ENCODE measurements at regions not wholly inside any gene's neighbourhood (a gene's known extent, or its start where the extent isn't known, plus 50 kb on each side); places are given as distances from the start of the nearest gene placed in this dataset.

DNA sequence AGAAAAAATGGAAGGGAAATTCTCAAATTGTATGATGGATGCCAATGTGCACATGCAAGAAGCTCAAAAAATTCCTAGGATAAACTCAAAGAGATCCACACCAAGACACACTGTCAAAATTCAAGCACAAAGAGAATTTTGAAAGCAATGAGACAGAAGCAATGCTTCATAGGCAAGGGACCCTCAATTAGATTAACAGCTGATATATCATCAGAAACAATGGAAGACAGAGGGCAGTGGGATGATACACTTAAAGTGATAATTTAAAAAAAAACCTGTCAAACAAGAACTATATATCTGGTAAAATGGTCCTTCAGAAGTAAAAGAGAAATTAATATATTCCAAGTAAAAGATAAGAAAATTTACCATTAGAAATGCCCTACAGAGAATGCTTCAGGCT is 306.3 kb upstream of the PCDH7 start:
- TF ChIP-seq, protein P1, sequence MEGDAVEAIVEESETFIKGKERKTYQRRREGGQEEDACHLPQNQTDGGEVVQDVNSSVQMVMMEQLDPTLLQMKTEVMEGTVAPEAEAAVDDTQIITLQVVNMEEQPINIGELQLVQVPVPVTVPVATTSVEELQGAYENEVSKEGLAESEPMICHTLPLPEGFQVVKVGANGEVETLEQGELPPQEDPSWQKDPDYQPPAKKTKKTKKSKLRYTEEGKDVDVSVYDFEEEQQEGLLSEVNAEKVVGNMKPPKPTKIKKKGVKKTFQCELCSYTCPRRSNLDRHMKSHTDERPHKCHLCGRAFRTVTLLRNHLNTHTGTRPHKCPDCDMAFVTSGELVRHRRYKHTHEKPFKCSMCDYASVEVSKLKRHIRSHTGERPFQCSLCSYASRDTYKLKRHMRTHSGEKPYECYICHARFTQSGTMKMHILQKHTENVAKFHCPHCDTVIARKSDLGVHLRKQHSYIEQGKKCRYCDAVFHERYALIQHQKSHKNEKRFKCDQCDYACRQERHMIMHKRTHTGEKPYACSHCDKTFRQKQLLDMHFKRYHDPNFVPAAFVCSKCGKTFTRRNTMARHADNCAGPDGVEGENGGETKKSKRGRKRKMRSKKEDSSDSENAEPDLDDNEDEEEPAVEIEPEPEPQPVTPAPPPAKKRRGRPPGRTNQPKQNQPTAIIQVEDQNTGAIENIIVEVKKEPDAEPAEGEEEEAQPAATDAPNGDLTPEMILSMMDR (IDR thresholded peaks at IDR 0.05): no peak
- TF ChIP-seq POLR2AphosphoS5 (IDR thresholded peaks at IDR 0.05) (no peak), POLR2A (IDR thresholded peaks at IDR 0.05) (no peak)
